Colonic mucosa (tissue), 4 donors: ENCODE measurements at regions not wholly inside any gene's neighbourhood (a gene's known extent, or its start where the extent isn't known, plus 50 kb on each side); places are given as distances from the start of the nearest gene placed in this dataset.

Source experiments
- DNase-seq: peaks from one replicate; pipeline ENCODE4 v3.0.0-alpha.2; 2020
- H3K27ac ChIP-seq: fragments of 200-600 bp; one replicate; pipeline ENCODE4 v1.8.0; 2021
- H3K27me3 ChIP-seq: fragments of 200-600 bp; one replicate; pipeline ENCODE4 v1.8.0; 2021
- H3K36me3 ChIP-seq: fragments of 200-600 bp; one replicate; pipeline ENCODE4 v1.8.0; 2021
- H3K4me1 ChIP-seq: fragments of 200-600 bp; one replicate; pipeline ENCODE4 v1.8.0; 2021; ENCODE audit warnings: mild to moderate bottlenecking
- H3K4me3 ChIP-seq: fragments of 200-600 bp; one replicate; pipeline ENCODE4 v1.8.0; 2021
- H3K9ac ChIP-seq, 2 donors: one replicate each; pipeline ENCODE4 v1.7.0; 2013; ENCODE audit warnings: control low read depth in 2 of 2, low read depth in 2 of 2, low read length in 2 of 2
- H3K9me3 ChIP-seq: fragments of 200-600 bp; one replicate; pipeline ENCODE4 v1.8.0; 2021
- intact Hi-C: fragments of 100-400 bp; cut with DNase I; formaldehyde crosslinking; loops from one replicate; pipeline ENCODE4 v1.14.1; 2022
- TF ChIP-seq, protein P1 (sequence below): fragments of 200-600 bp; IDR thresholded peaks from one replicate; pipeline ENCODE4 v1.8.0; 2022; ENCODE audit warnings: antibody characterized with exemption, mild to moderate bottlenecking
- donor health status: healthy.
- donor health status: DM: no; HTN: no; CAD: no.
- donor health status: DM: no; HTN: no; CAD: no.

GRCh38 chr18:46344416-46345180 is 240.4 kb downstream of the HAUS1 start:
- TF ChIP-seq, protein P1, sequence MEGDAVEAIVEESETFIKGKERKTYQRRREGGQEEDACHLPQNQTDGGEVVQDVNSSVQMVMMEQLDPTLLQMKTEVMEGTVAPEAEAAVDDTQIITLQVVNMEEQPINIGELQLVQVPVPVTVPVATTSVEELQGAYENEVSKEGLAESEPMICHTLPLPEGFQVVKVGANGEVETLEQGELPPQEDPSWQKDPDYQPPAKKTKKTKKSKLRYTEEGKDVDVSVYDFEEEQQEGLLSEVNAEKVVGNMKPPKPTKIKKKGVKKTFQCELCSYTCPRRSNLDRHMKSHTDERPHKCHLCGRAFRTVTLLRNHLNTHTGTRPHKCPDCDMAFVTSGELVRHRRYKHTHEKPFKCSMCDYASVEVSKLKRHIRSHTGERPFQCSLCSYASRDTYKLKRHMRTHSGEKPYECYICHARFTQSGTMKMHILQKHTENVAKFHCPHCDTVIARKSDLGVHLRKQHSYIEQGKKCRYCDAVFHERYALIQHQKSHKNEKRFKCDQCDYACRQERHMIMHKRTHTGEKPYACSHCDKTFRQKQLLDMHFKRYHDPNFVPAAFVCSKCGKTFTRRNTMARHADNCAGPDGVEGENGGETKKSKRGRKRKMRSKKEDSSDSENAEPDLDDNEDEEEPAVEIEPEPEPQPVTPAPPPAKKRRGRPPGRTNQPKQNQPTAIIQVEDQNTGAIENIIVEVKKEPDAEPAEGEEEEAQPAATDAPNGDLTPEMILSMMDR = no peak
- Histone ChIP-seq H3K27ac (no peak overlapping the region), H3K27me3 (no peaks in the 10 kb centered on the region)

DNA sequence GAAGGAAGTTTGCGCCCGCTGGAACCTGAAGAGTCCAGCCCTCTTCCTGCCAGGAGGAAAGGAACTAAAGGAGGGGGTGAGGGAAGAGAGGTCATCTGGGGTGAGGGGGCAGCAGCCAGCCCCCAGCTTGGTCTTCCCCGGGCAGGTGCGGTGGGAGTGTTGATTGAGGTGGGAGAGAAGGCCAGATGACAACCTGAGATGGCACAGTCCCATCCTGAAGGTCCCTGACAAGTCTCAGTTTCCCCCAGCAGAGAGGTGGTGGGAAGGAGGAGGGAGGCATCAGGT is 240.9 kb downstream of the HAUS1 start:
- H3K9me3 ChIP-seq = no peaks in the 10 kb centered on the region
- H3K4me3 ChIP-seq = no peak overlapping the region
- H3K27ac ChIP-seq = no peak overlapping the region
- no peak for DNase-seq
- TF ChIP-seq, protein P1 = no peak
- H3K27me3 ChIP-seq = no peaks in the 10 kb centered on the region
- no peak overlapping the region for H3K9ac ChIP-seq
- intact Hi-C loops = no loop called here
- H3K36me3 ChIP-seq = no peaks in the 10 kb centered on the region
- H3K4me1 ChIP-seq = no peaks in the 10 kb centered on the region

More at GRCh38 chr18:46344416-46345180, 240.4 kb downstream of the HAUS1 start:
- Histone ChIP-seq H3K9me3 (no peaks in the 10 kb centered on the region), H3K4me1 (no peaks in the 10 kb centered on the region), H3K4me3 (no peak overlapping the region), H3K9ac (no peak overlapping the region), H3K36me3 (no peaks in the 10 kb centered on the region)
- DNase-seq = no peak
- intact Hi-C loops = no loop called here

- Histone ChIP-seq H3K4me1 (no peaks in the 10 kb centered on the region), H3K36me3 (no peaks in the 10 kb centered on the region), H3K4me3 (no peak overlapping the region), H3K9me3 (no peaks in the 10 kb centered on the region), H3K27ac (no peak overlapping the region), H3K9ac (no peak overlapping the region), H3K27me3 (no peaks in the 10 kb centered on the region)
- intact Hi-C loops = no loop called here
- DNase-seq = no peak
- TF ChIP-seq, protein P1 = no peak
Measured at GRCh38 chr18:46346213-46346612, 242.0 kb downstream of the HAUS1 start.

- Histone ChIP-seq H3K9me3 (no peaks in the 10 kb centered on the region), H3K27ac (no peak overlapping the region), H3K4me1 (no peaks in the 10 kb centered on the region), H3K36me3 (no peaks in the 10 kb centered on the region), H3K9ac (no peak overlapping the region), H3K27me3 (no peaks in the 10 kb centered on the region), H3K4me3 (no peak overlapping the region)
- intact Hi-C loops = no loop called here
- no peak for DNase-seq
- TF ChIP-seq, protein P1 = no peak
Measured at GRCh38 chr18:46346896-46347630, 242.9 kb downstream of the HAUS1 start.

- Histone ChIP-seq H3K4me3 (no peak overlapping the region), H3K9ac (no peak overlapping the region), H3K9me3 (no peaks in the 10 kb centered on the region), H3K36me3 (no peaks in the 10 kb centered on the region), H3K27me3 (no peaks in the 10 kb centered on the region), H3K27ac (no peak overlapping the region), H3K4me1 (no peaks in the 10 kb centered on the region)
- TF ChIP-seq, protein P1 = no peak
- DNase-seq = no peak
- intact Hi-C loops = no loop called here
Measured at GRCh38 chr18:46350598-46351159, 246.5 kb downstream of the HAUS1 start.
